Brain microvascular endothelial cell (primary cell): ENCODE measurements at regions not wholly inside any gene's neighbourhood (a gene's known extent, or its start where the extent isn't known, plus 50 kb on each side); places are given as distances from the start of the nearest gene placed in this dataset.

Experiments
- DNase-seq: peaks from one replicate; pipeline ENCODE4 v3.0.0-alpha.2; 2020
- H3K27ac ChIP-seq: fragments of 250-450 bp; sonication (Bioruptor Pico); 2 replicates; pipeline ENCODE4 v1.5.1; 2020; ENCODE audit warnings: mild to moderate bottlenecking, moderate library complexity
- H3K27me3 ChIP-seq: fragments of 250-450 bp; sonication (Bioruptor Pico); replicated peaks from 2 replicates; pipeline ENCODE4 v1.5.1; 2020; ENCODE audit warnings: mild to moderate bottlenecking
- H3K36me3 ChIP-seq: fragments of 250-450 bp; sonication (Bioruptor Pico); replicated peaks from 2 replicates; pipeline ENCODE4 v1.5.1; 2020; ENCODE audit warnings: mild to moderate bottlenecking
- H3K4me3 ChIP-seq: 2 replicates; pipeline ENCODE4 v1.5.1; 2011; ENCODE audit warnings: low read depth, mild to moderate bottlenecking, control low read depth, low read length, moderate library complexity
- CTCF ChIP-seq: IDR thresholded peaks from 2 replicates; pipeline ENCODE4 v1.5.1; 2011; ENCODE audit warnings: low read depth, mild to moderate bottlenecking, moderate library complexity, low read length, control low read depth, inconsistent platforms; ENCODE audit errors: missing control alignments
- in situ Hi-C: cut with HindIII; loops from 2 replicates; pipeline ENCODE4 v1.10.0; 2017; ENCODE audit warnings: low sequenced_read_pairs, low pct_ligation_motif_present

DNA sequence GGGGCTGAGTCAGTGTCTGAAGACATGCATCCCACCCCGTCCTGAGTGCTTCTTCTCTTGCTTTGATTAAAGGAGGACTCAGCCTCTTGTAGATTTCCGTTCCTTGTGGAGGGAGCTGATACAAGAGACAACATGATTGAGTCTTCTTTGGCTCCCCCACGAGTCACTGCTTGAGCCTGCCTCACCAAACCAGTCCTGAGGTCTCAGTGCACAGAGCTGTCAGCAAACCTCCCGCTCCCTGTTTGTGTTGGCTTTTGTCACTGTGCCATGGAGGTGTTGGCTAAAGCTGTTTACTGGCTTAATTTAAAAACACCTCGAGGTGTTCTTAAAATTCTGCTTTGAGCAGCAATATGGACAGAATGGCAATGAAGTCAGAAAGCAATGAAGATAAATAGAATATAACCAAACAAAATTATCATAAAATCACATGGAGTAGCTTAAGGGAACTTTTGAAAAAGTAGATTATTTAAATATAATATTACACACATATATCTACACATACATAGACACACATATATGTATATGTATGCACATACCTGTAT lies 234.1 kb upstream of the ANKRD55 start:
- in situ Hi-C loops = no loop called here
- DNase-seq = no peak
- H3K36me3 ChIP-seq = no peaks in the 10 kb centered on the region
- H3K27ac ChIP-seq = no peak overlapping the region
- no peak for TF ChIP-seq CTCF
- H3K27me3 ChIP-seq = no peaks in the 10 kb centered on the region
- no peak overlapping the region for H3K4me3 ChIP-seq

GRCh38 chr5:56466136-56466816 lies 233.1 kb upstream of the ANKRD55 start:
- no peaks in the 10 kb centered on the region for H3K27me3 ChIP-seq
- no peak for DNase-seq
- no peak for TF ChIP-seq CTCF
- H3K36me3 ChIP-seq = no peaks in the 10 kb centered on the region
- in situ Hi-C loops = no loop called here
- no peak overlapping the region for H3K4me3 ChIP-seq
- H3K27ac ChIP-seq = no peak overlapping the region

DNA sequence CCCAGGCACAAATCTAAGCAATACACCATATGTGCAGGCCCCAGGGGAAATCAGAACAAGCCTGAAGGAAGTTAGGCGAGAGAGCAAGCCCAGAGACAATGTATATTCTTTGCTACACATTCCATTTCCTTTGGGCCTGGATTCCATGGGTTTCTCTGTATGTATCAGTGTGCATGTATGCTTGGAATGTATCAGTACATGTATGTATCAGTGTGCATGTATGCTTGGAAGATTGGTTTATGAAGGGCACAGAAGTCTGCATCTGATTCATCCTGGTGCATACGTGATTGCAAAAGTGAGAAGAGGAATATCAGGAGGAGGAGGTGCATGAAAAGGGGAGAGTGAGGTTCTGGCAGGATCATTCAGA lies 232.6 kb upstream of the ANKRD55 start:
- Histone ChIP-seq H3K27me3 (no peaks in the 10 kb centered on the region), H3K4me3 (no peak overlapping the region), H3K36me3 (no peaks in the 10 kb centered on the region), H3K27ac (no peak overlapping the region)
- TF ChIP-seq CTCF = no peak
- no peak for DNase-seq
- in situ Hi-C loops = no loop called here

GRCh38 chr5:56464935-56465768 lies 232.0 kb upstream of the ANKRD55 start:
- in situ Hi-C loops = no loop called here
- no peak for TF ChIP-seq CTCF
- Histone ChIP-seq H3K36me3 (no peaks in the 10 kb centered on the region), H3K27ac (no peak overlapping the region), H3K4me3 (no peak overlapping the region), H3K27me3 (no peaks in the 10 kb centered on the region)
- no peak for DNase-seq

DNA sequence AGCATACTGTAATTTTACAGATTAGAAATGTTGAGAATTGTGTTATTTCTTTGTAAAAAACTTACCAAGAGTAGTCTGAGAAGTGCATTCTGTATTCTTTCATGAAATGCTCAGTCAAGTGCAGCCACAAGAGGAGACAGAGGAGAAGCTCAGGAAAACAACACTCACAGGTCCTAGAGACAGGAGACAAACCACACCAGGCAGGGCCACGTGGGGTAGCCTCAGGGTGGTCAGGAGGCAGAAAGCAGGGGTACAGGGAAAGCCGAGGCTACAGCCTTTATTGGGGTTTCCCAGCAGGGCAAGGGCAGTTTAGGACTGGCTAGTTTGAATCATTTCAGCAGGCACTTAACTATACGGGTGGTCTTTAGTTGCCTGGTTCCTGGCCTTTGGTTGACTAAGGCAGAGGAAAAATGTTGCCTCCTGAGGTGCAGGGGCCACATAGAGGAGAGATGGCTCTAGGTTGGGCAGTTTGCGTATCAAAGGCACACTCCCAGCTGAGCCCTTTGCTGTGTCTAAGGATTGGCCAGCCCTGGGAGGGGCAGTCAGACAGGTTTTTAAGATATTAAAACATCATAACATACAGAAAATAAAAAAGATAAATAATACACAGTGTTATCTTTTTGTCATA lies 230.9 kb upstream of the ANKRD55 start:
- Histone ChIP-seq H3K27ac (no peak overlapping the region), H3K27me3 (no peaks in the 10 kb centered on the region), H3K4me3 (no peak overlapping the region), H3K36me3 (no peaks in the 10 kb centered on the region)
- in situ Hi-C loops = no loop called here
- TF ChIP-seq CTCF = no peak
- no peak for DNase-seq
